Astrocyte (in vitro differentiated cells and primary cell): ENCODE measurements at regions not wholly inside any gene's neighbourhood (a gene's known extent, or its start where the extent isn't known, plus 50 kb on each side); places are given as distances from the start of the nearest gene placed in this dataset.

Source experiments
- EZH2 ChIP-seq: IDR thresholded peaks from 2 replicates; pipeline ENCODE4 v1.6.1; 2012; ENCODE audit warnings: mild to moderate bottlenecking, low read length, inconsistent platforms; ENCODE audit not compliant: insufficient read depth
- TF ChIP-seq, protein P1 (sequence below): IDR thresholded peaks from 2 replicates; pipeline ENCODE4 v1.5.1; 2011; ENCODE audit warnings: low read depth, mild to moderate bottlenecking, inconsistent platforms, low read length, moderate library complexity; ENCODE audit not compliant: insufficient read depth

DNA sequence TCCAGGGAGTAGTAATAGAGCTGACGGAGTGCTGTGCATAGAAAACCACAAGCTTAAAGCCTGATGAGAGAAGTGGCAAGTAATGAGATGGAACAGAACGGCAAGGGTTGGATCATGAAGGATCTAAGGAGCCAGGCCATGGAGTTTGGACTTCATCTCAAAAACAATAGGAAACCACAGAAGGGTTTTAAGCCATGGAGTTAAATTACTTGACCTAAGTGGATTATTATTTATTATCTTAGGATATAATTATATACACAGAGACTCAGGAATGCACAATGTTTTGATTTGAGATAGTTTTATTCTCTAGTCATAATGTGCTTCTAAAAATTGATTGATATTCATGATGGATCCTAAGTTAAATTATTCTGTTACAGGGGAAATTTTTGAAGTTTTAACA lies 242.4 kb downstream of the PLPP3 start:
- TF ChIP-seq, protein P1, sequence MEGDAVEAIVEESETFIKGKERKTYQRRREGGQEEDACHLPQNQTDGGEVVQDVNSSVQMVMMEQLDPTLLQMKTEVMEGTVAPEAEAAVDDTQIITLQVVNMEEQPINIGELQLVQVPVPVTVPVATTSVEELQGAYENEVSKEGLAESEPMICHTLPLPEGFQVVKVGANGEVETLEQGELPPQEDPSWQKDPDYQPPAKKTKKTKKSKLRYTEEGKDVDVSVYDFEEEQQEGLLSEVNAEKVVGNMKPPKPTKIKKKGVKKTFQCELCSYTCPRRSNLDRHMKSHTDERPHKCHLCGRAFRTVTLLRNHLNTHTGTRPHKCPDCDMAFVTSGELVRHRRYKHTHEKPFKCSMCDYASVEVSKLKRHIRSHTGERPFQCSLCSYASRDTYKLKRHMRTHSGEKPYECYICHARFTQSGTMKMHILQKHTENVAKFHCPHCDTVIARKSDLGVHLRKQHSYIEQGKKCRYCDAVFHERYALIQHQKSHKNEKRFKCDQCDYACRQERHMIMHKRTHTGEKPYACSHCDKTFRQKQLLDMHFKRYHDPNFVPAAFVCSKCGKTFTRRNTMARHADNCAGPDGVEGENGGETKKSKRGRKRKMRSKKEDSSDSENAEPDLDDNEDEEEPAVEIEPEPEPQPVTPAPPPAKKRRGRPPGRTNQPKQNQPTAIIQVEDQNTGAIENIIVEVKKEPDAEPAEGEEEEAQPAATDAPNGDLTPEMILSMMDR = no peak
- no peak for TF ChIP-seq EZH2
